ENCODE measurements at regions not wholly inside any gene's neighbourhood (a gene's known extent, or its start where the extent isn't known, plus 50 kb on each side); places are given as distances from the start of the nearest gene placed in this dataset.
"Not testable (repeated sequence)": the region's sequence is repeated elsewhere in the genome, so short reads cannot be mapped to it uniquely, and the experiment has no call there.

- TF ChIP-seq, protein P1, sequence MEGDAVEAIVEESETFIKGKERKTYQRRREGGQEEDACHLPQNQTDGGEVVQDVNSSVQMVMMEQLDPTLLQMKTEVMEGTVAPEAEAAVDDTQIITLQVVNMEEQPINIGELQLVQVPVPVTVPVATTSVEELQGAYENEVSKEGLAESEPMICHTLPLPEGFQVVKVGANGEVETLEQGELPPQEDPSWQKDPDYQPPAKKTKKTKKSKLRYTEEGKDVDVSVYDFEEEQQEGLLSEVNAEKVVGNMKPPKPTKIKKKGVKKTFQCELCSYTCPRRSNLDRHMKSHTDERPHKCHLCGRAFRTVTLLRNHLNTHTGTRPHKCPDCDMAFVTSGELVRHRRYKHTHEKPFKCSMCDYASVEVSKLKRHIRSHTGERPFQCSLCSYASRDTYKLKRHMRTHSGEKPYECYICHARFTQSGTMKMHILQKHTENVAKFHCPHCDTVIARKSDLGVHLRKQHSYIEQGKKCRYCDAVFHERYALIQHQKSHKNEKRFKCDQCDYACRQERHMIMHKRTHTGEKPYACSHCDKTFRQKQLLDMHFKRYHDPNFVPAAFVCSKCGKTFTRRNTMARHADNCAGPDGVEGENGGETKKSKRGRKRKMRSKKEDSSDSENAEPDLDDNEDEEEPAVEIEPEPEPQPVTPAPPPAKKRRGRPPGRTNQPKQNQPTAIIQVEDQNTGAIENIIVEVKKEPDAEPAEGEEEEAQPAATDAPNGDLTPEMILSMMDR (IDR thresholded peaks at IDR 0.05; ENCODE audit: low read depth, low read length), result not testable (repeated sequence)
- TF ChIP-seq EZH2phosphoT487 (IDR thresholded peaks at IDR 0.05; ENCODE audit: low read depth), result not testable (repeated sequence)
Observed at GRCh38 chr17:34039759-34040555, 215.1 kb upstream of the CCL2 start.

Data from OCI-LY3 (cell line).